RWPE1 (cell line): ENCODE measurements at regions not wholly inside any gene's neighbourhood (a gene's known extent, or its start where the extent isn't known, plus 50 kb on each side); places are given as distances from the start of the nearest gene placed in this dataset.
"Not testable (repeated sequence)": the region's sequence is repeated elsewhere in the genome, so short reads cannot be mapped to it uniquely, and the experiment has no call there.

Source experiments
- CTCF ChIA-PET: fragments of 350-600 bp; sonication (Branson Sonifier 250); formaldehyde crosslinking; extraction: SDS; loops from one replicate; lab custom pipeline; 2021; lab: Yijun Ruan, JAX
- POLR2A ChIA-PET: fragments of 400-600 bp; formaldehyde crosslinking; extraction: SDS; loops from one replicate; lab custom pipeline; 2020; ENCODE audit warnings: antibody characterized with exemption; ENCODE audit not compliant: low non-redundant PET; lab: Yijun Ruan, JAX
- DNase-seq: peaks from one replicate; pipeline ENCODE4 v3.0.0; 2012; ENCODE audit warnings: low spot score
- H3K27ac ChIP-seq: fragments of 450-650 bp; 2 replicates; pipeline ENCODE4 v1.5.1; 2017
- CTCF ChIP-seq: fragments of 450-650 bp; conservative IDR thresholded peaks from 2 replicates; pipeline ENCODE4 v1.5.1; 2017; ENCODE audit warnings: low read depth, mild to moderate bottlenecking

- no peak for DNase-seq
- CTCF ChIA-PET = no interaction called here
- POLR2A ChIA-PET = no interaction called here
- no peak overlapping the region for H3K27ac ChIP-seq
- TF ChIP-seq CTCF = no peak
Measured at GRCh38 chr7:17407229-17407628, 108.8 kb downstream of the AHR start.

- ChIA-PET POLR2A (no interaction called here), CTCF (interaction anchor here (0.7 kb wide), 1 partner anchor 216 kb away, joined by 5 read pairs; no protein-coding TSS in a partner anchor)
- H3K27ac ChIP-seq = no peak overlapping the region
- no peak for TF ChIP-seq CTCF
- DNase-seq = peak; percentile 82
Measured at GRCh38 chr7:17408245-17408903, 109.9 kb downstream of the AHR start.

GRCh38 chr7:17408904-17409290, 110.4 kb downstream of the AHR start:
- ChIA-PET CTCF (interaction anchor here (0.7 kb wide), 1 partner anchor 216 kb away, joined by 5 read pairs; no protein-coding TSS in a partner anchor), POLR2A (no interaction called here)
- no peak for DNase-seq
- no peak overlapping the region for H3K27ac ChIP-seq
- no peak for TF ChIP-seq CTCF

- TF ChIP-seq CTCF = no peak
- no peak overlapping the region for H3K27ac ChIP-seq
- DNase-seq = no peak
- POLR2A ChIA-PET = no interaction called here
- CTCF ChIA-PET = no interaction called here
Measured at GRCh38 chr7:17411922-17412321, 113.5 kb downstream of the AHR start.

GRCh38 chr7:17412883-17413282, 114.4 kb downstream of the AHR start:
- H3K27ac ChIP-seq = no peak overlapping the region
- CTCF ChIA-PET = no interaction called here
- POLR2A ChIA-PET = interaction anchor here (0.5 kb wide), 1 partner anchor 31 kb away, joined by 3 read pairs; no protein-coding TSS in a partner anchor
- no peak for TF ChIP-seq CTCF
- DNase-seq = no peak

GRCh38 chr7:17415955-17416354, 117.5 kb downstream of the AHR start:
- no peak for TF ChIP-seq CTCF
- ChIA-PET CTCF (no interaction called here), POLR2A (no interaction called here)
- DNase-seq = no peak
- no peak overlapping the region for H3K27ac ChIP-seq

GRCh38 chr7:17420308-17421015, 122.0 kb downstream of the AHR start:
- DNase-seq, CTCF ChIA-PET, H3K27ac ChIP-seq, POLR2A ChIA-PET: not testable (repeated sequence)
